ENCODE measurements at regions not wholly inside any gene's neighbourhood (a gene's known extent, or its start where the extent isn't known, plus 50 kb on each side); places are given as distances from the start of the nearest gene placed in this dataset.

DNA sequence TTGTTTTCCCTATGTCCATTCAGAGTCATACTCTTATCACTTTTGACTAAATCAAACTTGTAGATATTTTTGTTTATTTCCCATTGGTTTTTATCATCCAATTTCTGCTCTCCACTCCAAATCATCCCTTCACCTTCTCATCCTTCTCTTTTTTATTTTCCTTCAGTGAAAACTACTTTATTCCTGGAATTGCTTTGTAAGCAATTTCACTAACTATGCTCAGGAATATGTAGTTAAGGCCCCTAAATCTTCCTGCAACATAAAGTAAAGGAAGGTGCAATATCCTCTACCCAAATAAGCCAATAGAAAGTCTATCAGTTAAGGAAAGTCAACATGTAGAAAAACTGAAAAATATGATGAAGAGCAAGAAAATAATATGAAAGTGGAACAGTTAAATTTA, 308.4 kb downstream of the SEC23A start:
- peaks cover 17% of the 10 kb centered on the region for H3K4me1 ChIP-seq (ENCODE audit: control insufficient read depth, low read depth, low read length)
- no peaks in the 10 kb centered on the region for H3K27me3 ChIP-seq (ENCODE audit: control insufficient read depth, insufficient read depth, low read length)
- H3K36me3 ChIP-seq (ENCODE audit: control insufficient read depth, low read depth, low read length): no peaks in the 10 kb centered on the region
- no peaks in the 10 kb centered on the region for H3K9me3 ChIP-seq (ENCODE audit: control insufficient read depth, low read depth, low read length)
- H3K4me3 ChIP-seq (ENCODE audit: low read length): no peak overlapping the region
- no peak overlapping the region for H3K27ac ChIP-seq (ENCODE audit: low read length)
- H3K9ac ChIP-seq (ENCODE audit: low read length): no peak overlapping the region

- H3K27ac ChIP-seq (ENCODE audit: low read length): no peak overlapping the region
- H3K4me1 ChIP-seq (ENCODE audit: control insufficient read depth, low read depth, low read length): peaks cover 17% of the 10 kb centered on the region
- no peaks in the 10 kb centered on the region for H3K9me3 ChIP-seq (ENCODE audit: control insufficient read depth, low read depth, low read length)
- no peak overlapping the region for H3K4me3 ChIP-seq (ENCODE audit: low read length)
- no peaks in the 10 kb centered on the region for H3K27me3 ChIP-seq (ENCODE audit: control insufficient read depth, insufficient read depth, low read length)
- H3K9ac ChIP-seq (ENCODE audit: low read length): no peak overlapping the region
- H3K36me3 ChIP-seq (ENCODE audit: control insufficient read depth, low read depth, low read length): no peaks in the 10 kb centered on the region
Measured at GRCh38 chr14:38791862-38792261, 311.2 kb downstream of the SEC23A start.

DNA sequence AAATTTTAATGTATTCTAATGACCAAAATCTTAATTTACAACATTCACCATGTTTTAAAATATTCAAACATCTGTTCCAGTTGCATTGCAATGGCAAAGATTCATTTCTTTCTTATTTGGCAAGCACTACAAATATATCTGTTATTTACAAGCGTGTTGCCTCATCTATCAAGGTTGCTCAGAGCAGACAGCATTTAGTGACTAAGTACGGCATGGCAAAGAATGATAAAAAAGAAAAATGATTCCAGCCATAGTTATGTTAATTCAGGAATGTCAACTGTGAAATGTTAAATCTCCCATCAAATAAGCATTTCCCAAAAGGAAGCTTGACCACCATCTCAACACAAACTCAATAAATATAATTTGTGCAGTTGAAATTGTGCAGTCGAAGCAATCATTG, 312.1 kb downstream of the SEC23A start:
- Histone ChIP-seq H3K9ac (ENCODE audit: low read length) (no peak overlapping the region), H3K4me3 (ENCODE audit: low read length) (no peak overlapping the region), H3K27ac (ENCODE audit: low read length) (no peak overlapping the region), H3K9me3 (ENCODE audit: control insufficient read depth, low read depth, low read length) (no peaks in the 10 kb centered on the region), H3K27me3 (ENCODE audit: control insufficient read depth, insufficient read depth, low read length) (no peaks in the 10 kb centered on the region), H3K36me3 (ENCODE audit: control insufficient read depth, low read depth, low read length) (no peaks in the 10 kb centered on the region), H3K4me1 (ENCODE audit: control insufficient read depth, low read depth, low read length) (peaks cover 17% of the 10 kb centered on the region)

- H3K9me3 ChIP-seq (ENCODE audit: control insufficient read depth, low read depth, low read length): no peaks in the 10 kb centered on the region
- H3K36me3 ChIP-seq (ENCODE audit: control insufficient read depth, low read depth, low read length): no peaks in the 10 kb centered on the region
- H3K27me3 ChIP-seq (ENCODE audit: control insufficient read depth, insufficient read depth, low read length): no peaks in the 10 kb centered on the region
- H3K4me3 ChIP-seq (ENCODE audit: low read length): no peak overlapping the region
- no peak overlapping the region for H3K27ac ChIP-seq (ENCODE audit: low read length)
- H3K9ac ChIP-seq (ENCODE audit: low read length): no peak overlapping the region
- peaks cover 17% of the 10 kb centered on the region for H3K4me1 ChIP-seq (ENCODE audit: control insufficient read depth, low read depth, low read length)
Measured at GRCh38 chr14:38789805-38790204, 313.2 kb downstream of the SEC23A start.

DNA sequence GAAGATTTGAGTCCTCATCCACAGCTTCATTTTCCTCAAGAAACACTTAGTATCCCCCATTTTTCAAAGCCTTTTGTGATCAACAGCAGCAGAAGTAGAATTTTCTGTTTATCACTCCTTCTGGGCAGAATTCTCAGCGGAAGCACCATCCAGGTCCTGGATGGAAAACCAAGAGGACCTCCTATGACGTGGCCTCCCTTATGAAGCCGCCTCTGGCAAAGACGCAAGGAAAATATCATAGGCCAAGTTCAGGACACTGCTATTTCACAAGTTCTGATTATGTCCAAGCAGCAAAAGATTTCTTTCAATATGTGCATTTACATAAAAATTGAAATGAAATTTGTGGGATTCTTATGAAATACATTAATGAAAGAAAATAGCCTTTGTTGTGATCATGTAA, 315.0 kb downstream of the SEC23A start:
- no peak overlapping the region for H3K4me3 ChIP-seq (ENCODE audit: low read length)
- no peaks in the 10 kb centered on the region for H3K27me3 ChIP-seq (ENCODE audit: control insufficient read depth, insufficient read depth, low read length)
- no peaks in the 10 kb centered on the region for H3K9me3 ChIP-seq (ENCODE audit: control insufficient read depth, low read depth, low read length)
- no peaks in the 10 kb centered on the region for H3K36me3 ChIP-seq (ENCODE audit: control insufficient read depth, low read depth, low read length)
- H3K9ac ChIP-seq (ENCODE audit: low read length): no peak overlapping the region
- peaks cover 17% of the 10 kb centered on the region for H3K4me1 ChIP-seq (ENCODE audit: control insufficient read depth, low read depth, low read length)
- H3K27ac ChIP-seq (ENCODE audit: low read length): no peak overlapping the region

GRCh38 chr14:38786921-38787320, 316.1 kb downstream of the SEC23A start:
- Histone ChIP-seq H3K9ac (ENCODE audit: low read length) (no peak overlapping the region), H3K27ac (ENCODE audit: low read length) (no peak overlapping the region), H3K9me3 (ENCODE audit: control insufficient read depth, low read depth, low read length) (no peaks in the 10 kb centered on the region), H3K27me3 (ENCODE audit: control insufficient read depth, insufficient read depth, low read length) (no peaks in the 10 kb centered on the region), H3K36me3 (ENCODE audit: control insufficient read depth, low read depth, low read length) (no peaks in the 10 kb centered on the region), H3K4me3 (ENCODE audit: low read length) (no peak overlapping the region), H3K4me1 (ENCODE audit: control insufficient read depth, low read depth, low read length) (peaks cover 11% of the 10 kb centered on the region)

- no peaks in the 10 kb centered on the region for H3K36me3 ChIP-seq (ENCODE audit: control insufficient read depth, low read depth, low read length)
- H3K9me3 ChIP-seq (ENCODE audit: control insufficient read depth, low read depth, low read length): no peaks in the 10 kb centered on the region
- H3K9ac ChIP-seq (ENCODE audit: low read length): no peak overlapping the region
- no peak overlapping the region for H3K27ac ChIP-seq (ENCODE audit: low read length)
- no peak overlapping the region for H3K4me3 ChIP-seq (ENCODE audit: low read length)
- H3K27me3 ChIP-seq (ENCODE audit: control insufficient read depth, insufficient read depth, low read length): no peaks in the 10 kb centered on the region
- H3K4me1 ChIP-seq (ENCODE audit: control insufficient read depth, low read depth, low read length): no peaks in the 10 kb centered on the region
Measured at GRCh38 chr14:38777401-38777800, 325.6 kb downstream of the SEC23A start.

GRCh38 chr14:38775986-38776385, 327.0 kb downstream of the SEC23A start:
- H3K36me3 ChIP-seq (ENCODE audit: control insufficient read depth, low read depth, low read length): no peaks in the 10 kb centered on the region
- no peaks in the 10 kb centered on the region for H3K27me3 ChIP-seq (ENCODE audit: control insufficient read depth, insufficient read depth, low read length)
- H3K4me3 ChIP-seq (ENCODE audit: low read length): no peak overlapping the region
- H3K4me1 ChIP-seq (ENCODE audit: control insufficient read depth, low read depth, low read length): no peaks in the 10 kb centered on the region
- no peaks in the 10 kb centered on the region for H3K9me3 ChIP-seq (ENCODE audit: control insufficient read depth, low read depth, low read length)
- no peak overlapping the region for H3K27ac ChIP-seq (ENCODE audit: low read length)
- no peak overlapping the region for H3K9ac ChIP-seq (ENCODE audit: low read length)

- Histone ChIP-seq H3K4me1 (ENCODE audit: control insufficient read depth, low read depth, low read length) (no peaks in the 10 kb centered on the region), H3K4me3 (ENCODE audit: low read length) (no peak overlapping the region), H3K27me3 (ENCODE audit: control insufficient read depth, insufficient read depth, low read length) (no peaks in the 10 kb centered on the region), H3K9ac (ENCODE audit: low read length) (no peak overlapping the region), H3K9me3 (ENCODE audit: control insufficient read depth, low read depth, low read length) (no peaks in the 10 kb centered on the region), H3K36me3 (ENCODE audit: control insufficient read depth, low read depth, low read length) (no peaks in the 10 kb centered on the region), H3K27ac (ENCODE audit: low read length) (no peak overlapping the region)
Measured at GRCh38 chr14:38774162-38774561, 328.9 kb downstream of the SEC23A start.

- Histone ChIP-seq H3K4me3 (ENCODE audit: low read length) (no peak overlapping the region), H3K9me3 (ENCODE audit: control insufficient read depth, low read depth, low read length) (no peaks in the 10 kb centered on the region), H3K9ac (ENCODE audit: low read length) (no peak overlapping the region), H3K27ac (ENCODE audit: low read length) (no peak overlapping the region), H3K4me1 (ENCODE audit: control insufficient read depth, low read depth, low read length) (no peaks in the 10 kb centered on the region), H3K36me3 (ENCODE audit: control insufficient read depth, low read depth, low read length) (no peaks in the 10 kb centered on the region), H3K27me3 (ENCODE audit: control insufficient read depth, insufficient read depth, low read length) (no peaks in the 10 kb centered on the region)
Measured at GRCh38 chr14:38770251-38770650, 332.8 kb downstream of the SEC23A start.

- Histone ChIP-seq H3K27me3 (ENCODE audit: control insufficient read depth, insufficient read depth, low read length) (no peaks in the 10 kb centered on the region), H3K4me1 (ENCODE audit: control insufficient read depth, low read depth, low read length) (no peaks in the 10 kb centered on the region), H3K27ac (ENCODE audit: low read length) (no peak overlapping the region), H3K36me3 (ENCODE audit: control insufficient read depth, low read depth, low read length) (no peaks in the 10 kb centered on the region), H3K9ac (ENCODE audit: low read length) (no peak overlapping the region), H3K9me3 (ENCODE audit: control insufficient read depth, low read depth, low read length) (no peaks in the 10 kb centered on the region), H3K4me3 (ENCODE audit: low read length) (no peak overlapping the region)
Measured at GRCh38 chr14:38762845-38763244, 340.2 kb downstream of the SEC23A start.

DNA sequence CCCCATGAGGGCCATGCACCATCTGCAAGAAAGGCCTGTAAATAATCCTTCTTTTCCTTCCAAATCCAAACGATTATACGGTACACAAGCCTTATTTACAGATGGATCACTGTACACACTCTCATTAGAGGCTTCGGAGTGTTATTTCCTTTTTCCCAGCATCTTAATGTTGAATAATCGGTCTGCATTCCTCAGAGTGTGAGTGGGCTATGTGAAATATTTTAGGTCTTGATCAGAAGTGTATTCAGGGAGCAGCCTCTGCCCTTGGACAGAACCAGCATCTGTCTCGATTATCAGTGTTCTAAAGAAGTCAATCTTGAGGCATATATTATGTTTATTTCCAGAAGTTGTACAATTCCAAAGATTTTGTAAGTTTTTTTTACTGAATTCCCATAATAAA, 340.6 kb downstream of the SEC23A start:
- Histone ChIP-seq H3K9me3 (ENCODE audit: control insufficient read depth, low read depth, low read length) (no peaks in the 10 kb centered on the region), H3K27me3 (ENCODE audit: control insufficient read depth, insufficient read depth, low read length) (no peaks in the 10 kb centered on the region), H3K36me3 (ENCODE audit: control insufficient read depth, low read depth, low read length) (no peaks in the 10 kb centered on the region), H3K27ac (ENCODE audit: low read length) (no peak overlapping the region), H3K4me3 (ENCODE audit: low read length) (no peak overlapping the region), H3K4me1 (ENCODE audit: control insufficient read depth, low read depth, low read length) (no peaks in the 10 kb centered on the region), H3K9ac (ENCODE audit: low read length) (no peak overlapping the region)
